CD4-positive, CD25-positive, alpha-beta regulatory T cell (primary cell): ENCODE measurements at regions not wholly inside any gene's neighbourhood (a gene's known extent, or its start where the extent isn't known, plus 50 kb on each side); places are given as distances from the start of the nearest gene placed in this dataset.

Experiments used
- ATAC-seq, 2 donors: fragments of 150-1000 bp; cut with Tn5 transposase; one replicate each; pipeline ENCODE4 v1.10.0; 2021; ENCODE audit warnings: low read depth in 2 of 2, moderate number of reproducible peaks in 2 of 2, moderate library complexity in 1 of 2
- DNase-seq, 3 donors: peaks; one replicate each; pipeline versions ENCODE4 v3.0.0 to v3.0.0-alpha.2; 2012 to 2022; ENCODE audit warnings: mixed read lengths in 1 of 3
- H3K27ac ChIP-seq: one replicate; pipeline ENCODE4 v1.7.0; 2013; ENCODE audit warnings: mild to moderate bottlenecking, low read length; ENCODE audit not compliant: insufficient read depth, poor library complexity, severe bottlenecking
- H3K27me3 ChIP-seq: one replicate; pipeline ENCODE4 v1.7.0; 2013; ENCODE audit warnings: low read length; ENCODE audit not compliant: control insufficient read depth, insufficient read depth
- H3K36me3 ChIP-seq: one replicate; pipeline ENCODE4 v1.7.0; 2013; ENCODE audit warnings: mild to moderate bottlenecking, low read length, moderate library complexity; ENCODE audit not compliant: control insufficient read depth, insufficient read depth
- H3K4me1 ChIP-seq: 2 replicates; pipeline ENCODE4 v1.7.0; 2013; ENCODE audit warnings: mild to moderate bottlenecking, low read length; ENCODE audit not compliant: insufficient read depth, control insufficient read depth, poor library complexity, severe bottlenecking
- H3K4me3 ChIP-seq: one replicate; pipeline ENCODE4 v1.7.0; 2013; ENCODE audit warnings: low read depth, mild to moderate bottlenecking, low read length, moderate library complexity
- H3K9me3 ChIP-seq, 2 experiments: 1 replicate in 1 of 2; 2 replicates in 1 of 2; pipeline ENCODE4 v1.7.0; 2013; ENCODE audit warnings: low read length in 2 of 2, mild to moderate bottlenecking in 1 of 2, moderate library complexity in 1 of 2; ENCODE audit not compliant: control insufficient read depth in 2 of 2
- H3K27ac Mint-ChIP-seq, 3 donors: one replicate each; pipeline ENCODE4 v1.8.0; 2020 to 2022; ENCODE audit warnings: mild to moderate bottlenecking in 3 of 3, mixed read lengths in 3 of 3, moderate library complexity in 2 of 3
- H3K27me3 Mint-ChIP-seq: one replicate; pipeline ENCODE4 v1.8.0; 2022; ENCODE audit warnings: mild to moderate bottlenecking, mixed read lengths
- H3K36me3 Mint-ChIP-seq: one replicate; pipeline ENCODE4 v1.8.0; 2020; ENCODE audit warnings: mixed read lengths
- H3K4me1 Mint-ChIP-seq, 4 donors: one replicate each; pipeline ENCODE4 v1.8.0; 2020 to 2022; ENCODE audit warnings: mixed read lengths in 4 of 4, mild to moderate bottlenecking in 1 of 4
- H3K4me3 Mint-ChIP-seq, 4 donors: one replicate each; pipeline ENCODE4 v1.8.0; 2020 to 2022; ENCODE audit warnings: mild to moderate bottlenecking in 4 of 4, mixed read lengths in 4 of 4, moderate library complexity in 3 of 4
- H3K9me3 Mint-ChIP-seq, 7 donors: one replicate each; pipeline ENCODE4 v1.8.0; 2020 to 2022; ENCODE audit warnings: mixed read lengths in 7 of 7, mild to moderate bottlenecking in 3 of 7, moderate library complexity in 2 of 7

GRCh38 chr1:209062081-209062620, 521.4 kb upstream of the CAMK1G start:
- Histone ChIP-seq H3K4me1 (no peaks in the 10 kb centered on the region), H3K9me3 (no peaks in the 10 kb centered on the region), H3K27me3 (no peaks in the 10 kb centered on the region), H3K27ac (no peak overlapping the region), H3K4me3 (no peak overlapping the region), H3K36me3 (no peaks in the 10 kb centered on the region)
- Mint-ChIP-seq H3K9me3 (peaks cover 0 to 2% (median 0%) of the 10 kb centered on the region in 7 donors), H3K4me3 (no peak overlapping the region), H3K27me3 (no peaks in the 10 kb centered on the region), H3K36me3 (no peaks in the 10 kb centered on the region), H3K27ac (no peak overlapping the region), H3K4me1 (no peaks in the 10 kb centered on the region)
- no peak for ATAC-seq
- DNase-seq: no peak

- H3K9me3 Mint-ChIP-seq: peaks cover 0 to 1% (median 0%) of the 10 kb centered on the region in 7 donors
- H3K4me3 Mint-ChIP-seq: no peak overlapping the region
- no peak overlapping the region for H3K27ac Mint-ChIP-seq
- no peaks in the 10 kb centered on the region for H3K27me3 ChIP-seq
- H3K4me1 ChIP-seq: no peaks in the 10 kb centered on the region
- no peak for ATAC-seq
- no peaks in the 10 kb centered on the region for H3K4me1 Mint-ChIP-seq
- no peaks in the 10 kb centered on the region for H3K9me3 ChIP-seq
- DNase-seq: no peak
- no peaks in the 10 kb centered on the region for H3K27me3 Mint-ChIP-seq
- H3K36me3 ChIP-seq: no peaks in the 10 kb centered on the region
- H3K4me3 ChIP-seq: no peak overlapping the region
- H3K27ac ChIP-seq: no peak overlapping the region
- no peaks in the 10 kb centered on the region for H3K36me3 Mint-ChIP-seq
Measured at GRCh38 chr1:209062863-209063262, 520.7 kb upstream of the CAMK1G start.

- H3K9me3 Mint-ChIP-seq: peaks cover 0 to 3% (median 0%) of the 10 kb centered on the region in 7 donors
- Histone ChIP-seq H3K9me3 (no peaks in the 10 kb centered on the region), H3K4me3 (no peak overlapping the region), H3K36me3 (no peaks in the 10 kb centered on the region), H3K4me1 (no peaks in the 10 kb centered on the region), H3K27ac (no peak overlapping the region), H3K27me3 (no peaks in the 10 kb centered on the region)
- H3K27ac Mint-ChIP-seq: no peak overlapping the region
- no peak overlapping the region for H3K4me3 Mint-ChIP-seq
- DNase-seq: no peak
- ATAC-seq: no peak
- no peaks in the 10 kb centered on the region for H3K36me3 Mint-ChIP-seq
- H3K4me1 Mint-ChIP-seq: no peaks in the 10 kb centered on the region
- H3K27me3 Mint-ChIP-seq: no peaks in the 10 kb centered on the region
Measured at GRCh38 chr1:209063767-209064659, 519.5 kb upstream of the CAMK1G start.

GRCh38 chr1:209064850-209065706, 518.4 kb upstream of the CAMK1G start:
- H3K4me1 Mint-ChIP-seq: no peaks in the 10 kb centered on the region
- no peaks in the 10 kb centered on the region for H3K36me3 Mint-ChIP-seq
- ATAC-seq (no peak), DNase-seq (no peak)
- no peak overlapping the region for H3K27ac Mint-ChIP-seq
- no peaks in the 10 kb centered on the region for H3K27me3 ChIP-seq
- no peaks in the 10 kb centered on the region for H3K9me3 ChIP-seq
- peaks cover 0 to 3% (median 0%) of the 10 kb centered on the region in 7 donors for H3K9me3 Mint-ChIP-seq
- H3K27me3 Mint-ChIP-seq: no peaks in the 10 kb centered on the region
- no peak overlapping the region for H3K27ac ChIP-seq
- H3K4me3 Mint-ChIP-seq: no peak overlapping the region
- H3K36me3 ChIP-seq: no peaks in the 10 kb centered on the region
- H3K4me3 ChIP-seq: no peak overlapping the region
- no peaks in the 10 kb centered on the region for H3K4me1 ChIP-seq

GRCh38 chr1:209072481-209072880, 511.0 kb upstream of the CAMK1G start:
- DNase-seq: no peak
- Histone ChIP-seq H3K27ac (no peak overlapping the region), H3K4me1 (no peaks in the 10 kb centered on the region), H3K27me3 (no peaks in the 10 kb centered on the region), H3K36me3 (no peaks in the 10 kb centered on the region), H3K9me3 (no peaks in the 10 kb centered on the region), H3K4me3 (no peak overlapping the region)
- peaks cover 0 to 3% (median 0%) of the 10 kb centered on the region in 7 donors for H3K9me3 Mint-ChIP-seq
- H3K27ac Mint-ChIP-seq: no peak overlapping the region
- no peak for ATAC-seq
- H3K4me3 Mint-ChIP-seq: no peak overlapping the region
- no peaks in the 10 kb centered on the region for H3K36me3 Mint-ChIP-seq
- no peaks in the 10 kb centered on the region for H3K27me3 Mint-ChIP-seq
- H3K4me1 Mint-ChIP-seq: no peaks in the 10 kb centered on the region

- Histone ChIP-seq H3K9me3 (no peaks in the 10 kb centered on the region), H3K4me3 (no peak overlapping the region), H3K36me3 (no peaks in the 10 kb centered on the region), H3K27ac (no peak overlapping the region), H3K27me3 (no peaks in the 10 kb centered on the region), H3K4me1 (no peaks in the 10 kb centered on the region)
- Mint-ChIP-seq H3K4me3 (no peak overlapping the region), H3K27me3 (no peaks in the 10 kb centered on the region), H3K9me3 (peaks cover 0 to 2% (median 0%) of the 10 kb centered on the region in 7 donors), H3K4me1 (no peaks in the 10 kb centered on the region), H3K27ac (no peak overlapping the region), H3K36me3 (no peaks in the 10 kb centered on the region)
- ATAC-seq (no peak), DNase-seq (no peak)
Measured at GRCh38 chr1:209073879-209074278, 509.6 kb upstream of the CAMK1G start.

- Mint-ChIP-seq H3K36me3 (no peaks in the 10 kb centered on the region), H3K9me3 (peaks cover 0 to 4% (median 0%) of the 10 kb centered on the region in 7 donors), H3K27ac (no peak overlapping the region), H3K4me3 (no peak overlapping the region), H3K4me1 (no peaks in the 10 kb centered on the region), H3K27me3 (no peaks in the 10 kb centered on the region)
- no peak for DNase-seq
- Histone ChIP-seq H3K4me1 (no peaks in the 10 kb centered on the region), H3K27ac (no peak overlapping the region), H3K9me3 (no peaks in the 10 kb centered on the region), H3K4me3 (no peak overlapping the region), H3K27me3 (no peaks in the 10 kb centered on the region), H3K36me3 (no peaks in the 10 kb centered on the region)
- ATAC-seq: no peak
Measured at GRCh38 chr1:209074575-209075250, 508.8 kb upstream of the CAMK1G start.
